Inferior parietal cortex (tissue), 1 donor: ENCODE measurements at regions not wholly inside any gene's neighbourhood (a gene's known extent, or its start where the extent isn't known, plus 50 kb on each side); places are given as distances from the start of the nearest gene placed in this dataset.

Experiments used
- DNase-seq: peaks from one replicate; pipeline ENCODE4 v3.0.0-alpha.2; 2016; ENCODE audit errors: extremely low spot score

DNA sequence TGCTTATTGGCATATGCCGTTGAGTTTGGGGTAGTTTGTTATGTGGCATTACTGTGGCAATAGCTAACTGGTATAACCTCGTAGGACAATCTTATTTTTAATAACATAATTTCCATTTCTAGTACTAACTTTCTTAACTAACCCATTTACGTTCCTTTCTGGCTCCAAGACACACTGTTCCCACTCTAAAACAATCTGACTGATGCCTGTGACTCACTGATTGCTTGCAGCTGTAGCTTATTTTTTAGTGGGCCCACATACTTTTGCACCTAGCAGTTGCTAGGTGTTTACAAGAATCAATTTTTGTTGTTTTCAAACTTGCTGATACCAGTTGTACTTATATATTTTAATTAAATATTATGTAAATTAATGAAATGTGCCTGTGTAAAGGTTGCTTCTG is 52.2 kb downstream of the FAT3 start:
- no peak for DNase-seq

GRCh38 chr11:92277871-92278270 is 53.3 kb downstream of the FAT3 start:
- no peak for DNase-seq

DNA sequence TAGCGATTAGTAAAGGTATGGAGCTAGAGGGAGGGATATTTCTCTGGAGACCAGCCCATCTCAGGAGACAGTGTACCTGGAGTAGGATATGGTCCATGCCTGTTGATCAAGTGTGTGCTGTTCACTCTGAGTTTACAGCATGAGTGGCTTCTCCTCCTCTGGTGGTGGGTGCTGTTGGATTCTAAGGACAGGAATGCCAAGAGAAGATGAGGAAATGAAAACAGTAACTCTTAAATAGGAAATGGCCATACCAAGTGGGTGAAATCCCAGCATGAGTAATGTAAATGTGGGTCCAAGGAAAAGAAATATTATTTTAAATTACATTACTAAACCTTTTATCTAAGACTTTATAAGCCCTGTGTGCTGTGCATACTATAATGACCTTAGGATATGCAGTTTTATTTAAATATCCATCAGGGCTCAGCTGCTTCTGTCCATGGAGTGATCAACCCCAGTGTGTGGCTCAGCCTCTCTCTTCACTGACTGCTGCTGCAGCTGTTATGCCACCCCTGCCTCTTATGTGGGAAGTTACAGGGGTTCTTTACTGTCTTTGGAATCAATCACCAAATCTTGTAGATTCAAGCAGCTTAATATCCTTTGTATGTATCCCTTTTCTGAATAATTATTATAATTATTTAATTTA is 54.3 kb downstream of the FAT3 start:
- no peak for DNase-seq

GRCh38 chr11:92284107-92284506 is 59.5 kb downstream of the FAT3 start:
- DNase-seq: no peak

DNA sequence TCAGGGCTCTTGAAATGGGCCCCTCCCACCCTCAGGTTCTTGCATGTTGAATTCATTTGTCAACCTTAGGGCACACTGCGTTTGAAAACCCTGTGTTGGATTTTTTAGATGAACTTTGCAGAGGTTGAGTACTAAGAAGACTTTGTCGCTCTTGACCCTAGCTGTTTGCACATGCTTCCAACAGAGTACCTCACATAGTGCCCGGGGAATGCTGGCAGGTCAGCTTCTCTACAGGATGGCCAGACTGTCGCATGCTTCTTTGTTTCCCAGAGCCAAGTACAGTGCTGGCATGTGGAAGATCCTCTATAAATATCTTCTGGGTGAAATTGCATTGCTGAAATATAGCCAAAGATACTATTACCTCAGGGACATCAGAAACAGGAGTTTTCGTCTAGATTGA is 59.9 kb downstream of the FAT3 start:
- no peak for DNase-seq

DNA sequence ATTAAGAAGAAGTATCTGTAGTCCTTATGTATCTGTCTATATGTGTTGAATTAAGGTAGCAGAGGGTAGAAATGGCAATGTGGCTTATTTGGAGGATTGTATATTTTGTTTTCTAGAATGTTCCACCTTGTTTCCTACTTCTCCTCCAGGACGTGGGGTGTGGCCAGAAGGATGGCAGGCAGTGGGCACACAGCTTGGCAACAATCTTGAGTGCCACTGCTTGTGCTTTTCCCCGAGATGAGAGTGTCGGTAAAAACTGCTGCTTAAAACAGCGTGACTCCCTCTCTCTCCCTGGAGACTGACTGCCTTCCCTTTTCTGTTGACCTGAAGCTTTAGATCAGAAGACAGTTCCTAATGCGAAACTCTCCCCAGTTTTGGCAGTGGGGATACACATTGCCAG is 61.2 kb downstream of the FAT3 start:
- no peak for DNase-seq

- DNase-seq: no peak
Observed at GRCh38 chr11:92286709-92287108, 62.1 kb downstream of the FAT3 start.

- DNase-seq: no peak
Observed at GRCh38 chr11:92295175-92296137, 70.8 kb downstream of the FAT3 start.

DNA sequence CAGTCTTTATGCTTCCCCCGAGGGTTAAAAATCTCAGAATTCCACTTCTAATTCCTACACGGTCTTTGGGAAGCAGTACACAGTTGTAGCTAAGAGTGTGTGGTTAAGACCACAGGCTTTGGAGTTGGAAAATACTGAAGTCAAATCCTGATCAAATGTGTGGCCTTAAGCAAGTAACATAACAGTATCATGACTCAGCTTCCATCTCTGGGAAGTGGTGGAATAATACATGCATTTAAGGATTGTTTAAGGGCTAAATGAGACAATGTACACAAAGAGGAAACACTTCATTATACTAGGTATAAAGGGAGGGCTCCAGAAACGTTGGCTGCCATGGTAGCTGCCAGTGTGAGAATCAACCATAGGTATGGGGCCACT is 71.5 kb downstream of the FAT3 start:
- no peak for DNase-seq

GRCh38 chr11:92297567-92298553 is 73.2 kb downstream of the FAT3 start:
- DNase-seq: no peak

GRCh38 chr11:92300876-92301275 is 76.3 kb downstream of the FAT3 start:
- no peak for DNase-seq

GRCh38 chr11:92302770-92303169 is 78.2 kb downstream of the FAT3 start:
- no peak for DNase-seq

DNA sequence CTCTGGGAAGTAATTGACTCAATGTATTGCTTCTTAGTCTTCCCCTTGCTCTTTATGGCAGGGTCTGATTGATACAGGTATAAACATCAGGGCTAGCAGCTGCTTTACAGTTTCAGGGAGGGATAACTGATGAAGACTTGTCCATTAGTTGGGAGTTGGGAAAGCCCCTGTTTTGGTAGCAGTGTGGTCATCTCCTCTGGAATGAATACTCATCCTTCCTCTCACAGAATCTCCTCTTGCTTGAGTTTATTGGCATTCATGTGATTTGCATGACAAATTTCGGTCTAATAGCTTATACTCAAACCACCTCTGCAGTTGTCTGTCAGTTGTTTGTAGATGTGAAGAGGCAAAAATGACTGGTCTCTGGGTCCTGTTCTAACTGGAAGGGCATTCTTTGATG is 79.7 kb downstream of the FAT3 start:
- DNase-seq: no peak

DNA sequence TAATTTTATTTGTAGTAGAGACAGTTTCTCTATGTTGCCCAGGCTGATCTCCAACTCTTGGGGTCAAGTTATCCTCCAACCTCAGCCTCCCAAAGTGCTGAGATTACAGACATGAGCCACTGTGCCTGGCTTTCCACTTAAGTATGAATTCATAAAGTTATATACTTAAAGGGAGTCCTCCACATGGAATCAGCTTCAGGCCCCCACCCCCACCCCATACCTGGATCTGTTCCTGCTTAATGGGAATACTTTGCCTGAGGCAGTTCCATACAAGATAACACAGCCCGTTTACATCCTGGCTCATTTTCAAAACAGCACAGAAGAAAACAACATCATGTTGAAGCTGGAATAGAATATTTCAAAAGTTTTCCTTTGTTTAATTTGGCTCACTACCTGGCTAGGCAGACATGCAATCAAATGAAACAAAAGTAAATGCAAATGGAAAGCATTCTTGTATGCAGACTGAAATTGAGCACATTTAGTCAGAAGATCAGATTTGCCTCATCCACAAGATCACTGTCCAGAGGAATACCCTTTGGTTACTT is 82.4 kb downstream of the FAT3 start:
- DNase-seq: no peak

DNA sequence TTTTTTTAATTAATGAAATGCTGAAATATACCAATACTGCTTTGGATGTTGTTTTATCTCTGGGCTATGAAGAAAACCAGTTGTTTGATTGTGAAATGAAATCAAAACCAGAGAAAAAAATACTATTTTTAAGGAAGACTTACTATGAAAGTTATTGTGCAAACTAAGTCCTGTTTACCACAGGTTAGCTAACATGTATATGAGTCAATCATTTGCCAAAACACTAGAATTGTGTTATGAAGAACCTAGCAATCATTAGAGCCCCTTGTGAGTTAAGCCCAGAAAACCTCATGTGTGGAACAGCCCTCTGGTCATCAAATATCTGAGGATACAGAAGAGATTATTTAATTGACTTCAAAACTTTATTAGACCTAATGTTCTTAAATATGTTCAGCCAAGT is 83.7 kb downstream of the FAT3 start:
- no peak for DNase-seq

GRCh38 chr11:92311616-92312449 is 87.2 kb downstream of the FAT3 start:
- no peak for DNase-seq

GRCh38 chr11:92313784-92314183 is 89.2 kb downstream of the FAT3 start:
- no peak for DNase-seq

DNA sequence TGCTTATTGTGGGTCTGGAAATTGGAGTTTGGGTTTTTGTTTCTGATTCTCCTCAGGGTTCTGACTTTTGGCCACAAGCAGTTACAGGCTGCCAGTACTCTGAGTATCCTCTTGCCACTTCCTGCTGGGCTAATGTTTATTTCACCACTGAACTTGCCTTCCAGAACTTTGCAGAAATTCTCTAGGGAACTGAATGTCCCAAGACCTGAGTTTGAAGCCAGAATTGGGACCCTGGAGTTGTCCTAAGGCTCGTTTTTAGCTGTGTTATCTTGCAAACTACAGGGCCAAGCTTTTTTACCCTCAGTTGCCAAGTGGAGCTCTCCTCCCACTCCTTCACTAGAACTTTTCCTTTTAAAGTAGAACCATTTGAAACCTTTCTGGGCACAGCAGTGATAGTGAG is 89.9 kb downstream of the FAT3 start:
- DNase-seq: no peak

- no peak for DNase-seq
Observed at GRCh38 chr11:92316106-92316809, 91.6 kb downstream of the FAT3 start.

DNA sequence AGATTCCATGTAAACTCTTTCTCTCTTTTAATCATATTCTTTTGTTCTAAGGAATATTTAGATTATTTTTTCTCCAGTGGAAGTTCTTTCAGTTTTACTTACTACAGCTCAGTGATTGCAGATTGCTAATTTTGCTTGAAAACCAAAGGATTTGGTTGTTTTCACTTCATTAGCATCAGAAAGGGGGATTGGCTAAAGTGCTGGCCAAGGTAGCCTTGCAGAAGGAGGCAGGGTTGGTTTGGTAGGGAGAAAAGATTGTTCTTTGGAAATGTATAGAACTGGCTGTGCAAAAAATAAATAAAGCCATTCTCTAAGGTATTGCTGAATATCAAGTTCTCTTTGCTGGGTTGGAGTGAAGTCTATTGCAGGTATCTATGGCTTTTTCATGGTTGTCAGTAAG is 92.6 kb downstream of the FAT3 start:
- no peak for DNase-seq
